SK-N-MC (cell line): ENCODE measurements at regions not wholly inside any gene's neighbourhood (a gene's known extent, or its start where the extent isn't known, plus 50 kb on each side); places are given as distances from the start of the nearest gene placed in this dataset.

Experiments
- EZH2 ChIP-seq: fragments of 200-600 bp; sonication (generic); IDR thresholded peaks from one replicate; pipeline ENCODE4 v1.6.1; 2017; ENCODE audit warnings: antibody characterized with exemption
- FOXP2 ChIP-seq: optimal IDR thresholded peaks from 2 replicates; pipeline ENCODE3; 2011; ENCODE audit warnings: mild to moderate bottlenecking, moderate library complexity; ENCODE audit not compliant: insufficient read depth; ENCODE audit errors: extremely low read length, control extremely low read depth
- POLR2AphosphoS5 ChIP-seq: IDR thresholded peaks from 2 replicates; pipeline ENCODE4 v1.6.1; 2012; ENCODE audit warnings: mild to moderate bottlenecking, low read depth, low read length, borderline replicate concordance

- TF ChIP-seq POLR2AphosphoS5 (no peak), EZH2 (no peak), FOXP2 (no peak)
These were observed 96.0 kb upstream of the BDNF start for GRCh38 chr11:27795955-27796861.
